GM03348 (cell line): ENCODE measurements at regions not wholly inside any gene's neighbourhood (a gene's known extent, or its start where the extent isn't known, plus 50 kb on each side); places are given as distances from the start of the nearest gene placed in this dataset.
"Not testable (repeated sequence)": the region's sequence is repeated elsewhere in the genome, so short reads cannot be mapped to it uniquely, and the experiment has no call there.

Experiments
- DNase-seq: peaks from one replicate; pipeline ENCODE4 v3.0.0; 2012; ENCODE audit warnings: low spot score

DNA sequence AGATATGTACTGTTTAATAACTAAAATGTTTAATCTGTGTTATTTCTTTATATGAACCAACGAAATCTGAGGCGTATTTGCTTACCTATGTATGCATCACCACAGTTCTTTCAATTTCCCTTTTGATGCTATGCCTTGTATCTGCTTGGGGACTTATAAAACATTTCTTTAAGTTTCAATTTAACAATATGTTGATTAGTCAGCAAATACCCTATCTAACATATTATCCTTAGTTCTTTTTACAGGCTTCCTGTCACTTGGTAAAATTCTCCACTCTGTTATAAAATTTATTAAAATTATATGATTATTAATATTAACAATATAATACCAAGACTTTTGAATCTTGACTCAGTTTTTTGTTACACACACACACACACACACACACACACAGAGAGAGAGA is 174.3 kb downstream of the CPS1 start:
- DNase-seq, result no peak

DNA sequence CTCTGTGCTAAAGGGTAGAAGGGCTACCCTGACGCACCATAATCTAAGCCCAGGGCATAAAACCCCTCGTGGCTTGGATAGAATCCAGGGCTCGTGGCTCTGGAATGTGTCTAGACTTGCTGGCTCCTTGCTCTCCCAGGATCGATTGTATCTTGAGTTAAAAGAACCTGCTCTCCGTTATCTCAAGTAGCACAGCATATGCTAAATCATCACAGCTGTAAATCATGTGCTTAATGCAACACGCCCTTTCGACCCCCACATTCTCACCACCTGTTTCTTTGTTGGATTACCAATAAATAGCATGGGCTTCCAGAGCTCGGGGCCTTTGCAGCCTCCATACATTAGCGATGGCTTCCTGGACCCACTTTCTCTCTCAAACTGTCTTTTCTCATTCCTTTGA is 190.4 kb downstream of the CPS1 start:
- not testable (repeated sequence) for DNase-seq

DNA sequence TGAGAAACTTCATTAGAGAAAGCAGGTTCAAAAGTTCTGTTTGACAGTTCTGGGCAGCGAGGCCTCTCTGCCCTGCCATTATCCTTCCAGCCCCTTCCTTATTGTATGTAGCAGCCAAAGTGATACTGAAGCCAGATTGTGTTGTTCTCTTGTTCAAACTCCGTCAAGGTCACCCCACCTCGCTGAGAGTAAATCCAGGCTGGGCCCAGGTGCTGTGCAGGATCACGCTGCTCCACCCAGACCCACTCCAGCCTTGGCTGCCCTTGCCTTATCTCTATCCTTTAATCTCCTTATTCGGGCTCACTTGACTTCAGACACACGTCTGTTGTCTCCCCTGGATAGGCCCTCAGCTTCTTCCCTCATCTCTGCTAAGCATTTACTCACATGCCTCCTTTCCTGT is 196.1 kb downstream of the CPS1 start:
- no peak for DNase-seq

DNA sequence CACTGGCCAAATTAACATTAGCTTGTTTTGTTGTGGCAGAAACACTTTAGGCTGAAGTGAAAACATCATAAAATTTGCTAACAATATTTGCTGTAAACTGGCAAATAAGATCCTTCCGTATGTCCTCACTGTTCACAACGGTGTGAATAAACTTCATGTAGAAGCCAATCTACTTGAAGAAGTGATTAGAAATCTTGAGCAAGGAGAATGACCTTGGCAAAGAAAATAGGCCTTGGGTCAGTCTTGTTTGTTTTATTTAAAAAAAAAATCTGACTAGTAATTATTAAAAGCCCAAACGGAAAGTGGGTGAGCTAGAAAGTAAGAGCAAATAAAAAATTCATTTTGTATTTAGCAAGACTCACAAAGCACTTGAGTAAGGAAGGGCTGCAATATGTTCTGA is 197.0 kb downstream of the CPS1 start:
- no peak for DNase-seq

DNA sequence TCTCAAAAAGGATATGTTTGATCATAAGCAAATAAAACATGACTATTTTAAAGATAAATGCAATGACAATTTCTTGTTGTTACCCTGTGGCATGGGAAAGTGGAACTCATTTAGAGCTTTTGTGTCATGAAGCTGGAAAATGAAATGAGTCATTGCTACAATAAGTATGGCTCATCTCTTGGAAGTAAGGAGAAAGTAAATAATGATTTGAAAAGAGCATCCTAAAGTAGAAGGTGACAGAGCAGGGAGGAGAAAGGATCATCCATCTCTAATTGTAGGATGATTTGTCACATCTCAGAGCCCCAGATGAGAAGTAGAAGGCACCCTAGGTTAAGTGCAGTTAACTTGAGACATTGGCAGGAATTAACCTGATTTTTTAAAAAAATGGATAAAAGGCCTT is 200.5 kb downstream of the CPS1 start:
- no peak for DNase-seq

DNA sequence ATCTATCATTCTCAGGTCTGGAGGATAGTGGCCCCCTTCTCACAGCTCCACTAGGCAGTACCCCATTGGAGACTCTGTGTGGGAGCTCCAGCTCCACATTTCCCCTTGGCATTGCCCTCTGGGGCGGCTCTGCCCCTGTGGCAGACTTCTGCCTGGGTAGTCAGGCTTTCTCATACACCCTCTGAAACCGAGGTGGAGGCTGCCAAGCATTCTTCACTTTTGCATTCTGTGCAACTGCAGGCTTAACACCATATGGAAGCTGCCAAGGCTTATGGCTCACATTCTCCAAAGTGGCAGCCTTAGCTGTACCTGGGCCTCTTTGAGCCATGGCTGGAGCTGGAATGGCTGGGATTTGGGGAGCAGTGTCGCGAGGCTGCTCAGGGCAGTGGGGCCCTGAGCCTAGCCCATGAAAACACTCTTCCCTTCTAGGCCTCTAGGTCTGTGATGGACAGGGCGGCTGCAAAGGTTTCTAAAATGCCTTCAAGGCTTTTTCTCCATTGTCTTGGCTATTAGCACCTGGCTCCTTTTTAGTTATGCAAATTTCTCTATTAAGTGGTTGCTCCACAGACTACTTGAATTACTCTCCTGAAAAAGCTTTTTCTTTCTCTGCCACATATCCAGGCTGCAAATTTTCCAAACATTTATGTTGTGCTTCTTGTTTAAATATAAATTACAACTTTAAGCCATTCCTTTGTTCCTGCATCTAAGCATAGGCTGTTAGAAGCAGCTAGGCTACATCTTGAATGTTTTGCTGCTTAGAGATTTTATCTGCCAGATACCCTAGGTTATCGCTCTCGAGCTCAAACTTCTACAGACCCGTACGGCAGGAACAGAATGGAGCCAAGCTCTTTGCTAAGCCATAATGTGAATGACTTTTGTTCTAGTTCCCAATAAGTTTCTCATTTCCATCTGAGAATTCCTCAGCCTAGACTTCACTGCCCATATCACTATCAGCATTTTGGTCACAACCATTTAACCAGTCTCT is 206.5 kb downstream of the CPS1 start:
- no peak for DNase-seq

DNA sequence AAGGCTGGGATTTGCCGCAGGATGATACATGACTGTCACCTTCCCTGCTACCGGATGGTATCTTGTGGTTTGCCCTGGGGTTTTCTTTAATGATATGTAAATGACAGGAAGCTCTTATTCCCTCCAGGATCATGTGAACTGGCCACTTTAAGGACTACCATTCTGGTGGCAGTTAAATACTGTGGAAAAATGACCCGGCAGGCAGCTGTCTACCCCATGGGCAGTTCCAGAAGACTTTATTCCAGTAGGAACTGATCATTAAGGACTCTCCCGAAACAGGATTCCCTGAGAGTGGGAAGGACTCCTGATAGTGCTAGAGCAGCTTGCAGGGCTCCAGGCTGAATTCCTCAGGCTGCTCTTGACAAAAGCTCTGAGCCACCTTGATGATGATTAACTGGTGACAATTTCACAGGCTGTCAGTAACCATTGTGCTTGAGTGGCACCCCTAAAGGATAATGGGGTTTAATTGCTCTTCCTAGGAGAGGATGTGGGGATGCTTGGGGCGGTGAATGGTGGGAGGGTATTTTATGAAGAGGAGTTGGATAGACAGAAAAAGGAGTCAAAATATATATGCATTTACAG is 212.0 kb downstream of the CPS1 start:
- DNase-seq, result no peak

DNA sequence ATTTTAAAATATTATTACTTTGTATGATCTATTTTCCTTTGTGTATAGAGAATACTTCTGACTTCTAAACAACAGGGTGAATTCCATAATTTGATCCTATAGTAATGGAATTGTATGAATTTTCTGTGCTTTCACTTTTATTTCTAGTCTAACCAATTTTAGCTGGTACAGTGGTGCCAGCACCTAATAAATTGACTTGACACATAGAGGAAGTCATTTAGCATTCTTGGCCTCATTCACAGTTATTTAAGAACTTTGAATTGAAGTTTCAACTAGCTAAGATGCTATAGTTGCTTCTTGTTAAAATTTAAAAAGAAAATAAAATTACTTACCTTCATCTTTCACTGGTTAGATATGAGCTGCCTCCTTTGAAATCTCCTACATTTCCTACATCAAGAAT is 220.4 kb downstream of the CPS1 start:
- no peak for DNase-seq

DNA sequence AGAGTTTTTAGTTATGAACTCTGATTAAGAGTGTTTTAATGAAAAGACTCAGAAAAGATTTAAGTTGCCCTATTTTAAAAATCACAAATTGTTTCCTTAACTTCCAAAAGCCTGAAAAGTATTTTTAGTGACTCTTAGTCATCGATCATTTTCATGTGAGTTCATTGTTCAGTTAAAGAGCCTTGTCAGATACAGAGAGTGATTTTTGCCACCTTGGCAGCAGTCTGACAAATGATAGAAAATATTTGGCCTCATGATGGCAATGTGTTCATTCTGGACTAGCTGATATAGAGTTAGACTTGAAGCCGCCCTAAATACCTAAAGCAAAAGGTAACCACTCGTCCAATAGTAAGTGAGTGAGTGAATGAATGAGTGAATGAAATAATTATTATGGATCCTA is 225.8 kb downstream of the CPS1 start:
- DNase-seq, result no peak

DNA sequence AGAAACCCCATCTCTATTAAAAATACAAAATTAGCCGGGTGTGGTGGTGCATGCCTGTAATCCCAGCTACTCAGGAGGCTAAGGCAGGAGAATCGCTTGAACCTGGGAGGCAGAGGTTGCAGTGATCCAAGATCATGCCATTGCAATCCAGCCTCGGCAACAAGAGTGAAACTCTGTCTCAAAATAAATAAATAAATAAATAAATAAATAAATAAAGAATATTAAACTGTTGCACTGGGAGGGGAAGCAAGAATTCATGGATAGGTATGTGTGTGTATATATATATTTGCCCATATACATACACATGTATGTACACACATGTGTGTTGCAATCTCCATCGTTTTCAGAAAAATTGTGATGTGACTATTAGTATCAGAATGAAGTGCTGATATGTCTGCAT is 231.4 kb downstream of the CPS1 start:
- not testable (repeated sequence) for DNase-seq

DNA sequence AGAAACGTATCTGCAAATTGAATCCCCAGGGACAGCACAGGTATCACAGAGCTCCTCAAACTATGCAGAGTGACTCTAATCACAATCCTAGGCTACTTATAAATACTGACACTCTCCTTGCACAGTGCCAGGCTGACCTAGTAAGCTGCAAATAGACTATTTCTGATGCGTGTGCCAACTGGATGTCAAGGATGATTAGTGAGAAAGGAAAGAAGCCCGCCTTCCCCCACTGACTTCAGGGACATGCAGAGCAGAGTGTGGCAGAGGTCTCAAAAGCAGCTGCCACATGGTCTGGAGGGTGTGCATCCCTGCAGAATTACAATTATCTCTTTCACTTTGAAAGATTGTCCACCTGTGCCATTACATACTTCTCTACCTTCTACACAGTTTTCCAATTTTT is 235.6 kb downstream of the CPS1 start:
- DNase-seq, result no peak

DNA sequence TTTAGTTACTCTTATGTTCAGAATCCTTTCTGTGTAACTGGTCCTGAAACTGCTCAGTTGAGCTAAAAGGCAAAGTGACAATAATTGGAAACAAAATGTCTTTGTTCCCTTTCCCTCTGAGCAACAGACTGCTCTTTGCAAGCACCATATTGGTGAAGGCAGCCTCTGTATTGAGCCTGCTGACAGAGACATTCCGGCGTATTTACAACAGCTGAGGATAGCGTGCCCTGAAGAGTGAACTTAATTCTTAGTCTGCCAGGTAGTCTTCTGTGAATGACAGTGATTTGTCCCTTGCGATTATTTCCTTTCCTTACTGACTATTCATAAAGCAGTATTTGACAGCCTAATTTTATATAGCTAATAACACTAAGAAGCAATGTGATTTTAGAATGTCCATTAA is 239.1 kb downstream of the CPS1 start:
- no peak for DNase-seq

DNA sequence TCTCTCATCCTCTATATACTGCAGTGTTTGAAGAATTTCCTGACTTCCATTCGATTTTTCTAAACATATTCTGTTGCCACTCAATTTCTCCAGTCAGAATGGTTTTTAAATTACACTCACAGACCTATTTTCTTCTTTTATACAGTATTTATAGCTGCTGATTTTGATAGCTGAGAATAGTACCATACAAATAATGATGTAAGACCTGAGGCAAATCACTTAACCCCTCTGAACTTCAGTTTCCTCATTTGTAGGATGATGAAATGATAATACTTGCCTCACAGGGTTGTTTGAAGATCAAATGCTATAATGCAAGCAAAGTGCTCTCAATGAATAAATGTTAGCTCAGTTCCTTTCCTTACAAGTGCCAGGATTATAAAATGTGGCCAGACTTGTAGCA is 241.8 kb downstream of the CPS1 start:
- no peak for DNase-seq

DNA sequence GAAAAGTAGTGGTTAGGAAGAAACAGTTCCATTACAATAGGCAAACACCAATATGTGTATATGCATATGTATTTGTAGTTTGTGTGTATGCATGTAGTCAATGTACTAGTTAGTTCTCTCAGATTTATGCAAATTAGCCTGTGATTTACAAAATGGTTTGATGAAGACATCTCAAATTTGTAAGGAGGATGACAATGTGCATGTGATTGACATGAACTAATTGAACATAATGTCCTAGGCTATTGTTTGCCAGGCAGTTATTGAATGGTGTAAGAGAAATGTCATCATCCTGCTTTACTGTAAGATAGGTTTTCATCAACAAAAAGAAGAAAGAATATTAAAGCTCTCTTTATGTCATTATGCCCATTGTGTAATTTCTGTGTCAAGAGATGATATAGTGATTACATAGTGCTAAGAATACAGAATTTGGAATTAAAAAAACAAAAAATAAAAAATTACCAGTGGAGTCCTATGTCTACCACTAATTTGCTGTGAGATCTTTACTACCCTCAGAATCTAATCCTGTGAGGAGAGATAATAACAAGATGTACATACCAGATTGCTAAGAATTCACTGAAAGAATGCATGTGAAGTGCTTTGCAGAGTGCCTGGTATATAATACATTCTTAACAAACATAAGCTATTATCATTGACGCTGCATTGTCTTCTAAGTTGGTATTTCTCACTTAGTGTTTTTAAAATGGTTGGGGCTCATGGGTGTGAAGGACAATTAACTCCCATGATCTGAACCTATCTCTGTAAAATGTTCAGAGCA is 258.0 kb downstream of the CPS1 start:
- DNase-seq, result no peak

DNA sequence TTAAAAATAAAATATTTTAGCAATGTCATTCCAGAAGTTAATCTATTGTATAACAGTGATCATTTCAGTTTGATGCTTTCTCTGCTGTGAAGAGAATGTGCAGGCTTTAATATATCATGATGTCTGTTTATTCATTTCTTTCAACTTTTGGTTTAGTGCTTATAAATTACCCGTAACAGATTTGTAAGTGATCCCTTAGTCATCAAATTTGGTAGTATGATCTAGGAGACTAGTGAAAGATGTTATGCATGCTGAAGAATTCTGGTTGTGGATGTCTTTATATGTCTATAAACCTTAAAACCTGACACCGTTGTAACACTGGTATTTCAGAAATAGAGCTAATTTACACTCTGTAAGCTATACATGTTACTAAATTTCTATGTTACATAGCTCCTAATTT is 260.4 kb downstream of the CPS1 start:
- no peak for DNase-seq

DNA sequence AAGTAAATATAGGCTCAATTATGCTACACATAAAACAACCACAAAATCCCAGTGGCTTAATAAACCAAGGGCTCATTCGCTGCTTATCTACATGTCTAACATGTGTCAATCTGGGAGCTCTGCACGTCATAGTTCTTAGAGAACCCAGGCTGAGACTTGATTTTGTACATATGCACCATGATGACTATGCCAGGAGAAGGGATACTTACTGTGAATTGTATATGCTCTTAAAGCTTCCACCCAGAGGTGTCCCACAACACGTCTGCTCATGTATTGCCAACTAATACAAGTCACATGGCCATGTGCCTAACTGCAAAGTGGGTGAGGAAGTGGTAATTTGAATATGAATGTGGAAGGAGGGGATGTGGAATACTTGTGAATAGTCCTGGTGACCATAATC is 262.1 kb downstream of the CPS1 start:
- DNase-seq, result no peak

DNA sequence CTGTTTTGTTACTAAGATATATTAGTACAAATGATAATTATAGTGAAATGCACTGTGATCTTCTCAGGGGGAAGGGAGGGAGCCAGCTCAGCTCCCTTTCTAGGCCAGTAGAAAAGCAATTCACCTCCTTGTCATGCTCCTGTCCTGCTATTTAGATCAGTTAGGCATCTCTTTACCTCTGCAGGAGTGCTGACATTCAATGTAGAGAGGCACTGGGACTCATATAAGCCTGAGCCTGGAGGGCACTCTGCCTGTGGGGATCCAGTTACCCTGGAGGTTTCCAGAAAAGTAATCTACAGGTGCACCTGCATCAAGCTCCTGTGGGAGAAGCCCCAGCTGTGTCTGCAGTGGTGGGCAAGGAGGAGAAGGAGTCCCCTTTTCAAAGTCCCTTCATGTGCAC is 277.0 kb downstream of the CPS1 start:
- DNase-seq, result no peak

DNA sequence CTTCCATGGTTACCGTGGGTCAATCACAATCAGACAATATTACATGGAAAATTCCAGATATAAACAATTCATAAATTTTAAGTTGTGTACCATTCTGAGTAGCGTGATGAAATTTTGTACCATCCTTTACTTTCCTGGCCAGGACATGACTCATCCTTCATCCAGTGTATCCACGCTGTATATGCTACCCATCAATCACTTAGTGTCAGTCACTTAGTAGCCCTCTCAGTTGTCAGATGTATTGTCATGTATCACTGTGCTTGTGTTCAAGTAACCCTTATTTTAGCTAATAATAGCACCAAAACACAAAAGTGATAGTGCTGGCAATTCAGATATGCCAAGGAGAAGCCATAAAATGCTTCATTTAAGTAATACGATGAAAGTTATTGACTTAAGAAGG is 282.6 kb downstream of the CPS1 start:
- DNase-seq, result no peak

DNA sequence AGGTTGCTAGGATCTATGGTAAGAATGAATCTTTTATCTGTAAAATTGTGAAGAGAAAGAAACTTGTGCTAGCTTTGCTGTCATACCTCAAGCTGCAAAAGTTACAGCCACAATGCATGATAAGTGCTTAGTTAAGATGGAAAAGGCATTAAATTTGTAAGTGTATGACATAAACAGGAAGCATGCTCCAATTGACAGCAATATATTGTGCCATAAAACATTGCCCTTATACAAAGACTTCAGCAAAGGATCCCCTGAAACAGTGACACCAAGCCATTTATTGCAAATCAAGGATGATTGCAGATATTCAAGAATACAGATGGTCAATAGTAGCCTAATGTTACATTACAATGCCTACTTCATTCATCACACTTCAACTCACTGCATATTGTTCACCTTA is 283.1 kb downstream of the CPS1 start:
- DNase-seq, result no peak

DNA sequence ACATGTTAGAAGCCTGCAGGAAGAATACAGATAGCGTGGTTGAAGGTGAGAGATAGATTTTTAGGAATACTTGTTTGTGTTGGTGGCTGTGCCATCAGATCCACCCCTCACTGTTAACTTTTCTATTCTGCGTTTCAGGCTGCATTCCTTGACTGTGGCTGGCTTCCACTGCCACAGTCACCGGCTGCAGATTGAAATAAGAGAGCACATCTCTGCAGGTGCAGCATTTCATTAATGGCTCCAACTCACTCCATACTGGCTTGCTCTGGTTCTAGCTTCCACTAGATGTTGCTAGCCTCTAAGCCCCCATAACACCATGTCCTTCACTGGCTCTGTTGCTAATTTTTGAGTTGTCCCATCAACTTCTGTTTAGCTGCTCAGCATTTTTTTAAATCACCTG is 286.5 kb downstream of the CPS1 start:
- DNase-seq, result no peak

DNA sequence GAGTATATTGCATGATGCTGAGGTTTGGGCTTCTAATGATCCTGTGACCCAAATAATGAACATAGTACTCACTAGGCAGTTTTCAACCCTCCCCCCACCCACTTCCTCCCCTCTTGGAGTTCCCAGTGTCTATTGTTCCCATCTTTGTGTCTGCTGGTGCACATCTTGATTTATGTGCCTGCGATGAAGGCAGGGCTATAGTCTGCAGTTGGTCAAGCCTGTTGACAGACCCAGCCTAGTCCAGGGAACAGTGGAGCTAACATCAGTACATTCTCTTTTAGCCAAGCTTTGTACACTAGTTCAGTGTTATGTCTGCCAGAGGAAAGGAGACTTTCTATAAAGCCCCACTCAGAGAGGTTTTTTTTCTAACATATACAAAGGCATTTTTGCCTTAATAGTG is 287.6 kb downstream of the CPS1 start:
- no peak for DNase-seq

DNA sequence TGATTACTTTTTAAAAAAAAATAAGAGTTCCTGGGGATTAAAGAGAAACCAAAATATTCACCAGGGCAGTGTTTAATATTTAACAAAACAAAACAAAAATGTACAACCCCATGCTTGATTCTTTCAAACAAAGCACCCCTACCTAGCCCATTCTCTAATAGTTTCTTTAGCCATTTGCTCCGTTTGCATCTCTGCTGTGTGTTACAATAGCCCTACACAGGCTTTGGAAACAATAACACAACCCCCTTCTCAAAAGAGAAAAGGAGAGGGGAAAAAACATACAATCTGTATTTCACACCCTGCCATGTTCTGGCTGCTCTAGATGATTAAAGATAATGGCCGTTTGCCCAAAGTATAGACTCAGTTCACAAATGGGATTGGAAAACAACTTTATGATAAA is 302.9 kb downstream of the CPS1 start:
- DNase-seq, result no peak

DNA sequence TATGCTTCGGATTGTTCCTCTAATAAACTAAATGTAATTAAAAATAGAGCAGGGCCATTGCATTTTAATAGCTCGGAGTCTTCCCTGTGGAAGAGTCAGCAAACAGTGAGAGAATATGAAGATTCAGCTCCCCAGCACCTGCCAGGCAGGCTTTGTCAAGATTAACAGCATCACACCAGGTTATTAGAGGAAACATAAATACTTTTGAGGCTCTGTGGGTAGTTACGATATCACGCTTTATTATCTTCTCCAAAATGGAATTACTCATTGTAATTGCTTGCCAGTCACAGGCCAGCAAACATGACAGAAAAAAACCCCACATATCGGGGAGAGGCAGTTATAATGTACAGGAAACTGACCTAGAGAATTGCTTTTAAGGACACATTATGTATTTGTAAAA is 303.9 kb downstream of the CPS1 start:
- no peak for DNase-seq
